ENCODE measurements at regions not wholly inside any gene's neighbourhood (a gene's known extent, or its start where the extent isn't known, plus 50 kb on each side); places are given as distances from the start of the nearest gene placed in this dataset.

DNA sequence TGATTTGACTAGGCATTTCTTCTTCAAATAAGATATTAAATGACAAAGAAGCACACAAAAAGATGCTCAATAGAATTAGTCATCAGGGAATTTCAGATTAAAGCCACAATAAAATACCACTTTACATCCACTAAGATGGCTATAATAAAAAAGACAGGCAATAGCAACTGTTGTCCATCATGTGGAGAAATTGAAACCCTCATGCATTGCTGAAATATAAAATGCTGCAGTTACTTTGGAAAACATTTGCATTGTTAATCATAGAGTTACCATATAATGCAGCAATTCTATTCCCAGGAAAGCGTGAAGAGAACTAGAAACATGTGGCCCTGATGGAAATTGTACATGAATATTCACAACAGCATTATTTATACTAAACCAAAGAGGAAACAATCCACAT lies 605.5 kb upstream of the SLITRK1 start:
- no peak for TF ChIP-seq EZH2 (IDR thresholded peaks at IDR 0.05; ENCODE audit: insufficient read depth, poor library complexity, severe bottlenecking)
- no peak for TF ChIP-seq EZH2phosphoT487 (IDR thresholded peaks at IDR 0.05; ENCODE audit: insufficient read depth, low read depth)
